CD4-positive, CD25-positive, alpha-beta regulatory T cell (primary cell): ENCODE measurements at regions not wholly inside any gene's neighbourhood (a gene's known extent, or its start where the extent isn't known, plus 50 kb on each side); places are given as distances from the start of the nearest gene placed in this dataset.
A peak's percentile ranks its signal among the peaks of the same experiment; 100 is the strongest.
"Not testable (repeated sequence)": the region's sequence is repeated elsewhere in the genome, so short reads cannot be mapped to it uniquely, and the experiment has no call there.

Source experiments
- ATAC-seq, 2 donors: fragments of 150-1000 bp; cut with Tn5 transposase; one replicate each; pipeline ENCODE4 v1.10.0; 2021; ENCODE audit warnings: low read depth in 2 of 2, moderate number of reproducible peaks in 2 of 2, moderate library complexity in 1 of 2
- DNase-seq, 3 donors: peaks; one replicate each; pipeline versions ENCODE4 v3.0.0 to v3.0.0-alpha.2; 2012 to 2022; ENCODE audit warnings: mixed read lengths in 1 of 3
- H3K27ac ChIP-seq: one replicate; pipeline ENCODE4 v1.7.0; 2013; ENCODE audit warnings: mild to moderate bottlenecking, low read length; ENCODE audit not compliant: insufficient read depth, poor library complexity, severe bottlenecking
- H3K27me3 ChIP-seq: one replicate; pipeline ENCODE4 v1.7.0; 2013; ENCODE audit warnings: low read length; ENCODE audit not compliant: control insufficient read depth, insufficient read depth
- H3K36me3 ChIP-seq: one replicate; pipeline ENCODE4 v1.7.0; 2013; ENCODE audit warnings: mild to moderate bottlenecking, low read length, moderate library complexity; ENCODE audit not compliant: control insufficient read depth, insufficient read depth
- H3K4me1 ChIP-seq: 2 replicates; pipeline ENCODE4 v1.7.0; 2013; ENCODE audit warnings: mild to moderate bottlenecking, low read length; ENCODE audit not compliant: insufficient read depth, control insufficient read depth, poor library complexity, severe bottlenecking
- H3K4me3 ChIP-seq: one replicate; pipeline ENCODE4 v1.7.0; 2013; ENCODE audit warnings: low read depth, mild to moderate bottlenecking, low read length, moderate library complexity
- H3K9me3 ChIP-seq, 2 experiments: 1 replicate in 1 of 2; 2 replicates in 1 of 2; pipeline ENCODE4 v1.7.0; 2013; ENCODE audit warnings: low read length in 2 of 2, mild to moderate bottlenecking in 1 of 2, moderate library complexity in 1 of 2; ENCODE audit not compliant: control insufficient read depth in 2 of 2
- H3K27ac Mint-ChIP-seq, 3 donors: one replicate each; pipeline ENCODE4 v1.8.0; 2020 to 2022; ENCODE audit warnings: mild to moderate bottlenecking in 3 of 3, mixed read lengths in 3 of 3, moderate library complexity in 2 of 3
- H3K27me3 Mint-ChIP-seq: one replicate; pipeline ENCODE4 v1.8.0; 2022; ENCODE audit warnings: mild to moderate bottlenecking, mixed read lengths
- H3K36me3 Mint-ChIP-seq: one replicate; pipeline ENCODE4 v1.8.0; 2020; ENCODE audit warnings: mixed read lengths
- H3K4me1 Mint-ChIP-seq, 4 donors: one replicate each; pipeline ENCODE4 v1.8.0; 2020 to 2022; ENCODE audit warnings: mixed read lengths in 4 of 4, mild to moderate bottlenecking in 1 of 4
- H3K4me3 Mint-ChIP-seq, 4 donors: one replicate each; pipeline ENCODE4 v1.8.0; 2020 to 2022; ENCODE audit warnings: mild to moderate bottlenecking in 4 of 4, mixed read lengths in 4 of 4, moderate library complexity in 3 of 4
- H3K9me3 Mint-ChIP-seq, 7 donors: one replicate each; pipeline ENCODE4 v1.8.0; 2020 to 2022; ENCODE audit warnings: mixed read lengths in 7 of 7, mild to moderate bottlenecking in 3 of 7, moderate library complexity in 2 of 7

DNA sequence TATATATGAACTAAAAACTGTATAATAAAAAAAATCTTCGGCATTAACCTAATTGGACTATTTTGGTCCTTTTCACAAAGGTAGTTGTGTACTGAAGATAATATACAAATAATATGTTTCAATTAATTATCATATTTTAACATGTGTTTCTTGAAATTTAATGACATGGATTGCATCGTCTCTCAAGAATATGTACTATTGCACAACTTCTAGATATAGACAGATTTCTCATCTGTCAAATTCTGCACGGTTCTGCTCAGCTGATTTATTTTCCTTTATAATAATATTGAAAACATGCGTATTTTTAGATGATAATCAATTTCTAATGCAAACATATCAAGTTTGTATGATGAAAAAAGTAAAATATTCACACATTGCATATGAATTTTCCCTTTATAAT is 498.7 kb upstream of the PABPC4L start:
- Mint-ChIP-seq H3K9me3 (peaks cover 0 to 25% (median 6%) of the 10 kb centered on the region in 7 donors), H3K27ac (no peak overlapping the region), H3K36me3 (no peaks in the 10 kb centered on the region), H3K27me3 (no peaks in the 10 kb centered on the region), H3K4me3 (no peak overlapping the region), H3K4me1 (no peaks in the 10 kb centered on the region)
- H3K36me3 ChIP-seq = no peaks in the 10 kb centered on the region
- no peaks in the 10 kb centered on the region for H3K27me3 ChIP-seq
- H3K27ac ChIP-seq = no peak overlapping the region
- H3K4me3 ChIP-seq = no peak overlapping the region
- ATAC-seq (no peak), DNase-seq (no peak)
- H3K4me1 ChIP-seq = no peaks in the 10 kb centered on the region
- H3K9me3 ChIP-seq = no peaks in the 10 kb centered on the region

DNA sequence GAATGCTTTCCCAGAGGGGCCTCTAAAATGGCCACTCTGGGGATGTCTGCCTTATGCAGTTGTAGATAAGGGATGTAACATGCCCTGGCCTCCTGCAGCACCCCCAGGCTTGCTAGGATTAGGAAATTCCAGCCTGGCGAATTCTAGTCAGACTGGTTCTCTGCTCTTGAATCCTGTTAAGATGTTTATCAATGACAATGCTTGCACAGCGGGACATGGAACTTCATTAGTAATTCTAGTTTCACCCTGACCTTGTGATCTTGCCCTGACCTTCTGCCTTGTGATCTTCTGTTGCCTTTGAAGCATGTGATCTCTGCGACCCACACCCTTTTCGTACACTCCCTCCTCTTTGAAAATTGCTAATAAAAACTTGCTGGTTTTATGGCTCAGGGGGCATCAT is 497.2 kb upstream of the PABPC4L start:
- not testable (repeated sequence) for H3K4me1 ChIP-seq, H3K9me3 ChIP-seq, H3K27ac ChIP-seq, H3K4me3 Mint-ChIP-seq, H3K36me3 ChIP-seq, H3K36me3 Mint-ChIP-seq, H3K27me3 ChIP-seq, DNase-seq, H3K4me1 Mint-ChIP-seq, H3K4me3 ChIP-seq, ATAC-seq, H3K27ac Mint-ChIP-seq, H3K27me3 Mint-ChIP-seq
- H3K9me3 Mint-ChIP-seq = peaks cover 0 to 29% (median 7%) of the 10 kb centered on the region in 7 donors

DNA sequence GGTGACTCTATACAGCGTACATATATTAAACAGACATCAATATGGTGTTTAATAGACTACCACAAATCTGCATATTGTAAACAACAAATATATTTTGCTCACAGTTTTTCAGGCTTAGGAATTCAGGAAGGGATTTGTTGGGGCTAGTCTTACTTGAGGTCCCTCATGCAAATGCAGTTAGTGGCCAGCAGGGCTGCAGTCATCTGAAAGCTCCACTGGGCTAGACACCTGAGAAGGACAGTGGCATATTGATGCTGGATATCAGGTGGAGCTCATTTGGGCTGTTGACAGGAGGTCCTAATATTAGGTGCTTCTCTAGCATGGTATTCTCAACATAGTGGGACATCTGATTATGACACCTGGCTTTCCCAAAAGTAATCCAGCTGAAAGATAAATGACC is 493.8 kb upstream of the PABPC4L start:
- H3K27ac Mint-ChIP-seq = no peak overlapping the region
- H3K27me3 Mint-ChIP-seq = no peaks in the 10 kb centered on the region
- H3K9me3 Mint-ChIP-seq = peaks cover 0 to 32% (median 8%) of the 10 kb centered on the region in 7 donors
- ATAC-seq (no peak), DNase-seq (no peak)
- no peaks in the 10 kb centered on the region for H3K36me3 Mint-ChIP-seq
- Histone ChIP-seq H3K9me3 (no peaks in the 10 kb centered on the region), H3K4me3 (no peak overlapping the region), H3K36me3 (no peaks in the 10 kb centered on the region), H3K27ac (no peak overlapping the region), H3K4me1 (no peaks in the 10 kb centered on the region), H3K27me3 (no peaks in the 10 kb centered on the region)
- no peak overlapping the region for H3K4me3 Mint-ChIP-seq
- H3K4me1 Mint-ChIP-seq = no peaks in the 10 kb centered on the region

DNA sequence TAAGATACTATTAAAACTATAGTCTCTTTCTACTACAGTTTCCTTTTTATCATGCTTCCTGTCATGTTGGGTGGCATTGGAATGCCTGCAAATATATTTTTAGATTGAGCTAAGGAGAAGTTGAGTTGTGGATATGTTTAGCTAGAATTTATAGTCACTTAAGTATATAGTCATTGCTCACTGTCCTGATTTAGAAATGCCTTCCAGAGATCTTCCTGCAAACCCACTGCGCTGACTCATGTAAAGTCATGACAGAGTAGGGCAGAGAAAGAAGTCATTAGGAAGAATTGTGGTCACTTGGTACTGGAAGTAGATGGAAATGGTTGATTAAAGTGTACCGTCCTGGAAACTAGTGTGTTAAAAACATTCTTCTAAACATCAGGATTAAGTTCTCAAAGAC is 490.3 kb upstream of the PABPC4L start:
- H3K27me3 ChIP-seq = no peaks in the 10 kb centered on the region
- Mint-ChIP-seq H3K27me3 (no peaks in the 10 kb centered on the region), H3K4me3 (no peak overlapping the region), H3K36me3 (no peaks in the 10 kb centered on the region), H3K9me3 (peaks cover 0 to 24% (median 4%) of the 10 kb centered on the region in 7 donors), H3K4me1 (no peaks in the 10 kb centered on the region), H3K27ac (no peak overlapping the region)
- no peak for DNase-seq
- no peak overlapping the region for H3K27ac ChIP-seq
- peaks cover 0 to 9% of the 10 kb centered on the region in 2 experiments for H3K9me3 ChIP-seq
- no peaks in the 10 kb centered on the region for H3K36me3 ChIP-seq
- ATAC-seq = no peak
- no peak overlapping the region for H3K4me3 ChIP-seq
- no peaks in the 10 kb centered on the region for H3K4me1 ChIP-seq

DNA sequence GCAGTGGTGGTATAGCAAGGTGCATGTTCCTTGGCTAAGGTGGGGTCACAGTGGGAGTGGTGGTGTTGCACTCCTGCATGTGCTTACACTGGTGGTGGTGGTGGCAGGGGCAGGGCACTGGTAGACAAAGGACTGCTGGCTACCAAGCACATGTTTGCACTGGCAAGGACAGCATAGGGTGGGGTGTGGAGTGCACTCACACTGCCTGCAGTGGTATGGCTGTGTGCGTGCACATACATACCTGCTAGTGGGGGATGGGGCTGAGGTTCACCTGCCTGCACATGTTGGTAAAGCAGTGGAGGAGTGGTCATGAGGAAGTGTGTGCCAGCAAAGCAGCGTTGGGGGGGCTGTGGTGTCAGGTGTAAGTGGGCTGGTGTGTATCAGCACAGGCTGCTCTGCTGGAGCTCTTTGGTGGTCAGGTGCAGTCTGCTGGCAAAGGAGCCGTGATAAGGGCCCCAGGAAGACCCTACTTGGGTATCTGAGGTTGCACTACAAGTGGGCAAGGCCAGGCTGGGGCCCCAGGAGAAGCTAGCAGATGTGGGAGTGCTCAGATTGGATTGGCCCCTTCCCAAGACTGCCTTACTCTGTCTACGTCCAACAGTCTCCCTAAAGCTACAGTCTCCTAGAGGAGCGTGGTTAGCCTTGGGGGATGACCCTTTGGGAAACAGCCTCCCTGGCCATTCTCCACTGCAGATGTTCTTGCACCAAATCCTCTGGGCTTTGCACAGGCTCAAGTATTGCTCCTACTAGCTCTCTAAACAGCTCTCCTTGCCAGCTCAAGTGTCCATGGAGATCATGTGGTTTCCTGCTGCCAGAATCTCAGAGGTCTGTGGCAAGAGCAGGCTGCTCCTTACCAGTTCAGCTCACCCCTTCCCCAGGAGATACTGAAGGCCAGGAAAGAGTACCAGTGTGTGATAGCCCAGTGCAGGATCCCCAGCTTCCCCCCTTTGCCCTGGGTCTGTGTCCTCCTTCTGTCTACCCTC is 486.3 kb upstream of the PABPC4L start:
- Histone ChIP-seq H3K4me3 (no peak overlapping the region), H3K27me3 (no peaks in the 10 kb centered on the region), H3K4me1 (no peaks in the 10 kb centered on the region), H3K9me3 (peaks cover 1 to 9% of the 10 kb centered on the region in 2 experiments), H3K27ac (no peak overlapping the region), H3K36me3 (no peaks in the 10 kb centered on the region)
- Mint-ChIP-seq H3K27me3 (no peaks in the 10 kb centered on the region), H3K4me1 (no peaks in the 10 kb centered on the region), H3K36me3 (no peaks in the 10 kb centered on the region), H3K27ac (no peak overlapping the region), H3K9me3 (peaks cover 5 to 33% (median 7%) of the 10 kb centered on the region in 7 donors), H3K4me3 (no peak overlapping the region)
- ATAC-seq (no peak), DNase-seq (no peak)

DNA sequence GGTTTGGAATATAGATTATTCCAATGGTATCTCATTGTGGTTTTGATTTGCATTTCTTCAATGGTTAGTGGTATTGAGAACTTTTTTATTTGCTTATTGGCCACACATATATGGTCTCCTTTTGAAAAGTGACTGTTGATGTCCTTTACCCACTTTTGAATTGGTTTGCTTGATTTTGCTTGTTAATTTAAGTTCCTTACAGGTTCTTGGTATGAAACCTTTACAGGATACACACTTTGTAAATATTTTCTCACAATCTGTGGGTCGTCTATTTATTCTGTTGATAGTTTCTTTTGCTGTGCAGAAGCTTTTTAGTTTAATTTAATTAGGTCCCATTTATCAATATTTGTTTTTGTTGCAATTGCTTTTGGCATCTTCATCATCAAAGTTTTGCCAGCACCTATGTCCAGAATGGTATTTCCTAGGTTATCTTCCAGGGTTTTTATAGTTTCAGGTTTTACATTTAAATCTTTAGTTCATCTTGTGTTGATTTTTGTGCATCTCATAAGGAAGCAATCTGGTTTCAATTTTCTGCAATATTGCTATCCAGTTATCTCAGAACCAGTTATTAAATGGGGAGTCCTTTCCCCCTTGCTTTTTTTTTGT is 475.7 kb upstream of the PABPC4L start:
- ATAC-seq (no peak), DNase-seq (no peak)
- Mint-ChIP-seq H3K36me3 (no peaks in the 10 kb centered on the region), H3K4me1 (no peaks in the 10 kb centered on the region), H3K4me3 (no peak overlapping the region), H3K9me3 (peaks cover 0 to 41% (median 9%) of the 10 kb centered on the region in 7 donors), H3K27ac (no peak overlapping the region), H3K27me3 (no peaks in the 10 kb centered on the region)
- Histone ChIP-seq H3K4me3 (no peak overlapping the region), H3K27ac (no peak overlapping the region), H3K4me1 (no peaks in the 10 kb centered on the region), H3K36me3 (no peaks in the 10 kb centered on the region), H3K27me3 (no peaks in the 10 kb centered on the region), H3K9me3 (peaks cover 3 to 5% of the 10 kb centered on the region in 2 experiments)

DNA sequence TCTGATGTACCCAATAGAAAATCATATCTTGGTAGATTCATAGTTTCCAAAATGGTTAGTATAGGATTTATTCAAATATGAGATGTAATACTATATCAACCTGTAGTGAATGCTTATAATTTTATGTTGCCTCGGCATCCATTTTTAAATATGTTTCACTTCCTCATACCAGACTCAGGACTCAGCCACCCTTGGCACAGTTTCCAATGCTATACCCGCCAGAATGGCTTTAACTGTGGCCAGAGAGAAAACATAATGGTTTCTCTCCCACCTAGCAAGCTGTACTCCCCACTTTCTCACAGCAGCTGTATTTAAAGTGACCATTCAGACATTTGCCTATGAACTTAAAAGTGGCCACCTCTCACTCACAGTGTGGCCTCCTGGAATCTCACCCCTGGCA is 466.6 kb upstream of the PABPC4L start:
- H3K27me3 ChIP-seq = no peaks in the 10 kb centered on the region
- H3K36me3 ChIP-seq = no peaks in the 10 kb centered on the region
- H3K9me3 ChIP-seq = peaks cover 2 to 11% of the 10 kb centered on the region in 2 experiments
- H3K27ac Mint-ChIP-seq = peak overlapping the region in 1 of 3 donors; percentile 23
- H3K27ac ChIP-seq = no peak overlapping the region
- no peaks in the 10 kb centered on the region for H3K4me1 Mint-ChIP-seq
- ATAC-seq (no peak), DNase-seq (no peak)
- no peak overlapping the region for H3K4me3 ChIP-seq
- H3K4me1 ChIP-seq = no peaks in the 10 kb centered on the region
- no peaks in the 10 kb centered on the region for H3K36me3 Mint-ChIP-seq
- H3K9me3 Mint-ChIP-seq = peaks cover 0 to 8% (median 0%) of the 10 kb centered on the region in 7 donors
- no peak overlapping the region for H3K4me3 Mint-ChIP-seq
- H3K27me3 Mint-ChIP-seq = no peaks in the 10 kb centered on the region
